AG08395 (cell line): ENCODE measurements at regions not wholly inside any gene's neighbourhood (a gene's known extent, or its start where the extent isn't known, plus 50 kb on each side); places are given as distances from the start of the nearest gene placed in this dataset.

ENCODE experiments used
- DNase-seq: peaks from one replicate; pipeline ENCODE4 v3.0.0; 2012; ENCODE audit warnings: mixed read lengths, low spot score

- no peak for DNase-seq
Observed at GRCh38 chr10:9645404-9645803, 1372.3 kb upstream of the CELF2 start.

DNA sequence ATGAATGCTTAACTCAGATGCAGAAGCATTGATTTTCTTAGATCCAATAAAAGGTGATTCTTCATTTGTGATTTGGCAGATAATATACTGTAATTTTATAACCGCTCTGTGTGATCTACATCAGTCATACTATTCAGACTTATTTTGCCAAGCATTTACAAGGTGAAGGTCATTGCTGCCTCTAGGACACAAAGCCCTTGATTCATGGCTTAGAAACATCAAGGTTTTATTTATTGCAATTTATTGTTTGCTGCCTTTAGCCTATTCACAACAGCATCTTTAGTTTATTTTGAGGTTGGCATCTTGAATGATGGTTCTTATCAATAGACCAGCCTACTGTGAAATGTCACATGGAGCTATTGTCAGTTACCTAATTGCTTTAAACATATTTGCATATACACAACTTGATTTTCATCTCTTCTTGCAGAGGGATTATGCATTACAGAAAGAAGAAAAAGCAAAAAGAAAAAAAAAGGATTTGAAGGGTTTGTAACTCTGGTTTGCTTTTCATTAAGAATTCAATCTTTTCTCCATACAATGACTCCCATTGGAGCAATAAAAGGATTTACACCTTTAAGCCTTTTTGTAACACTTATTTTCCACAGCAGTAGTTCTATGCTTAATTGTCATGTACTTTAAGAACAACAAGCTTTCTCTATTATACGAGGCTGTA lies 1371.6 kb upstream of the CELF2 start:
- DNase-seq, result no peak

- DNase-seq, result no peak
Observed at GRCh38 chr10:9654261-9654660, 1363.4 kb upstream of the CELF2 start.

- no peak for DNase-seq
Observed at GRCh38 chr10:9656386-9656785, 1361.3 kb upstream of the CELF2 start.

DNA sequence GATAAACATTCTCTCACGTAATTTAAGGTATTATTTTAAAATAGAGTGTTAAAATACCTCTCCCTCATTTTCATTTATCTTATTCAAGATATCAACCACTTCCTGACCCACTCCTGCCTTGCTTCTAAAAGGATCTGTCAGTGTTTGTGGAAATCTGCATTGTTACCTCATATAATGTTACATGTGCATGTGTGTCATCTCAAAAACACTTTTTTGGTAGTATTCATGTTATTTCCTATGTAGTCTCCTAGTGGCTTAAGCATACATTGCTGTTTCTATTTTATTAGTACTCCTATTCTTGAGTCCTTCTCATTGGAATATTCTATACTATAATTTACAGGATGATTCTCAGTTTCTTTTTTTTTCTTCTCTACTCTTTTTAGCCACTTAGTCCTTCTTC lies 1360.7 kb upstream of the CELF2 start:
- no peak for DNase-seq

GRCh38 chr10:9657530-9657929 lies 1360.1 kb upstream of the CELF2 start:
- no peak for DNase-seq

- DNase-seq, result no peak
Observed at GRCh38 chr10:9668411-9668810, 1349.3 kb upstream of the CELF2 start.

DNA sequence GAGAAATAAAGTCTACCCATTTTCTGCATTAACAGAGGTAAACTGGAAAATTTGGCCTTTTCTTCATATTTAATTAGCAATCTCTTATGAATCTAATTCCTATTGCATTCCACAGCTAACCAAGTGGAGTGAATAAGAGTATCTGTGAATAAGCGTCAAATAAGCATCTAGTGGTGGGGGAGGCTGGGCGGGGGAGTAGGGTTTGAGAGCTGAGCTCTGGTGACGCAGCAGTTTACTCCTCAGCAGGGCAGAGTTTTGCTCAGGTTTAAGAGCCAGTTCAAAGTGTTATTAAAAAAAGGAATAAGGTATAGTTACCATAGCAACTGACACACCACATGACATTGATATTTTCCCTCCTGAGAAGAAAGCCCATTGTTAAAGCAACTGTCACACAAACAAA lies 1346.8 kb upstream of the CELF2 start:
- DNase-seq, result no peak

GRCh38 chr10:9681655-9682054 lies 1336.0 kb upstream of the CELF2 start:
- DNase-seq, result no peak

- no peak for DNase-seq
Observed at GRCh38 chr10:9682802-9683201, 1334.9 kb upstream of the CELF2 start.

- DNase-seq, result no peak
Observed at GRCh38 chr10:9684186-9684585, 1333.5 kb upstream of the CELF2 start.

- DNase-seq, result no peak
Observed at GRCh38 chr10:9685596-9685995, 1332.1 kb upstream of the CELF2 start.

DNA sequence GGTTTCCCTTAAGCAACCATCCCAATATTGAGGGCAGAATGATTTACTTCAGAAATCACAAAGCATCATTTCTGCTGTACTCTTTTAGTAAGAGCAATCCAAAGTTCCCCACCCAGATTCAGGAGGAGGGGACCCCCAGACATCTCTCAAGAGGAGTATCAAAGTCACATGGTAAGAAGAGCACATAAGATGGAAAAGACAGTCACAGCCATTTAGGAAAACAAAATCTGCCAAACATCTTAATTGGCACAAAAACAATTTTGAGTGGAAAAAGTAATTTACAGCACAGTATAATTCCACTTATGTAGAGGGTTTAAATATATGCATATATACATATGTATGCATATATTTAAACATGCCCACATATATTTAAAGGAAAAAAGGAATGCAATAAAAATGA lies 1329.0 kb upstream of the CELF2 start:
- no peak for DNase-seq

DNA sequence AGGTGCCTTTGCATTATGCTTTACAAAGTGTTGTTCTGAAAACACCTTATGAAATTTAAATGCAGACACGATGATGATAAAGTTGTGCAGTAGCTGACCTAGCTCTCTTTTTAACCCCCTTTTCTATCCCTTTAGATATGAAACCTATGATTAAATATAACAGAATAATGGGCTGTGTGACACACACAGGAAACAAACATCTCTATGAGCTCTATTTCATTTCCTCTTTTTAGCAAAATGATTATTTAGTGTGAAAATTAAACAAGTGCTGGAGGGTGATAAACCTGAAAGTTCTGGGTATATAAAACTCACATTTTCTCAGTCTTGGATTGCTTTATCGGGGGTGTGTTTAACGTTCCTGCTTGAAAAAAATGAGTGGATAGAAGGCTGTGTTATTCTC lies 1310.5 kb upstream of the CELF2 start:
- no peak for DNase-seq

GRCh38 chr10:9709849-9710248 lies 1307.8 kb upstream of the CELF2 start:
- no peak for DNase-seq

DNA sequence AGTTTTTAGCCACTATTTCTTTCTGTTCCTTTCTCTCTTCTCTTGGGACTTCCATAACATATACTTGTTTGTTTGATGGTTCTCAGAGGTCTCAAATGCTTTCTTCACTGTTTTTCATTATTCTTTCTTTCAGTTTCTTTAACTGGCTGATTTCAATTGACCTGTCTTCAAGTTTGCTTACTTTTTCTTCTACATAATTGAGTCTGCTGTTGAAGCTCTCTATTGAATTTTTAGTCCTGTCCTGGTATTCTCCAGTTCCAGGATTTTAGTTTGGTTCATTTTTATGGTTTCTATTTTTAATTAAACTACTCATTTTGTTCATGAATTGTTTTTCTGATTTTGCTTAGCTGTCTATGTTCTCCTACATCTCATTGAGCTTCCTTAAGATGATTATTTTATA lies 1305.3 kb upstream of the CELF2 start:
- DNase-seq, result no peak

DNA sequence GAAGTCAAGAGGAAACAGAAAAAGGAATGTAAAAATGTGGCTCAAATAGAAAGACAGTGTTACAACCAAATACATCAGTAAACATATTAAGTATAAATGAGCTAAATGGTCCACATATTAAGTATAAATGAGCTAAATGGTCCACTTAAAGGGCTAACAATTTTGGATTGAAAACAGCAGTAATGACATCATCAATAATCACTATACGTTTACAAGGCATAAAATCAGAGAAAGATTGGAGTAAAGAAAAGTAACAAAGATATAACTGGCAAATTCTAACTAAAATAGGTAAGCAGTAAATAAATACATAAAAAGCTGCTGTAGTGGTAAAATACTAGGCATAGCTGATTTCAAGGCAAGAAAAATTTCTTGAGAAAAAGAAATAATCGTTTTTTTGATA lies 1298.4 kb upstream of the CELF2 start:
- DNase-seq, result no peak

- DNase-seq, result no peak
Observed at GRCh38 chr10:9733766-9734165, 1283.9 kb upstream of the CELF2 start.

DNA sequence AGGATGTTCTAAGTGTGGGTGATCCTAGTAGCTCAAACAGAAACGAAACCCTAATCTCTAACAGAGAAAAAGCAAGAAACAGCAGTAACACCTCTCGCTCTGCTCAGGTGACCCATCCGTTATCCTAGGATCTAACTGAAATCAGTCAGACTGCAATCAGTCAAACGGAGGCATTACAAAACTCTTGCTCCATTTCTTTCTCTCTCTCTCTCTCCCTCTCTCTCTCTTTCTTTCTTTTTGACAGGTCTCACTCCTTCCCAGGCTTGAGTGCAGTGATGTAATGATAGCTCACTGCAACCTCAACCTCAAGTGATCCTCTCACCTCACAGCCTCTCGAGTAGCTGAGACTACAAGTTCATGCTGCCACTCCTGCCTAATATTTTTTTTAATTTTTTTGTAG lies 1283.5 kb upstream of the CELF2 start:
- no peak for DNase-seq

GRCh38 chr10:9735731-9736130 lies 1281.9 kb upstream of the CELF2 start:
- no peak for DNase-seq

DNA sequence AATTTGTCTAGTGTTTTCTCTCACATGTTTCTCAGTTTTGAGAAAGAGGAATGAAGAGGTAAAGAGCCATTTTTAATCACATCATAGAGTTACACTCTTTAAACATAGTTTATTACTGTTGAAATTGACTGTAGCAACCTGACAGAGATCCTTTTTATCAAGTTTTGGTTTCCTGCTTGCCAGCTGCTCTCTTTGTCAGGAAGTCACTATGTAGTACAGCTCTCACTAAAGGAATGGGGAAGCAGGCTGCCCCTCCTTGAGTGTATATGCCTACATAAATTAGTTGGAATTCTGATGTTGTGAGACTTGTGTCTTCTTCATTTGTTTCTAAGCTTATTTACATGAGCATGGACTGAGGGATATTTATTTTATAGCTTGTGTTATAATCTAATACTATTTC lies 1274.0 kb upstream of the CELF2 start:
- no peak for DNase-seq

DNA sequence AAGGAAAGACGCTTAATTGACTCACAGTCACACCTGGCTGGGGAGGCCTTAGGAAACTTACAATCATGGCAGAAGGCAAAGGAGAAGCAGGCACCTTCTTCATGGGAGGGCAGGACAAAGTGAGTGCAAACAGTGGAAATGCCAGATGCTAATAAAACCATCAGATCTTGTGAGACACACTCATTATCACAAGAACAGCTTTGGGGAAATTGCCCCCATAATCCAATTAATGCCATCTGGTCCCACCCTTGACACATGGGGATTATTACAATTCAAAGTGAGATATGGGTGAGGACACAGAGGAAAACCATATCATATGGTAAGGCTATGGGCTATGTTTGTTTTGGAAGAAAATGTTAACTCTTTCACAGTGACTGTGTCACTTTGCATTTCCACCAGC lies 1272.5 kb upstream of the CELF2 start:
- DNase-seq, result no peak

- DNase-seq, result no peak
Observed at GRCh38 chr10:9757176-9757575, 1260.5 kb upstream of the CELF2 start.

- DNase-seq, result no peak
Observed at GRCh38 chr10:9759596-9759995, 1258.1 kb upstream of the CELF2 start.
